ENCODE measurements at regions not wholly inside any gene's neighbourhood (a gene's known extent, or its start where the extent isn't known, plus 50 kb on each side); places are given as distances from the start of the nearest gene placed in this dataset.

- Mint-ChIP-seq H3K27me3 (ENCODE audit: insufficient read depth, unreplicated experiment) (no peaks in the 10 kb centered on the region), H3K9me3 (ENCODE audit: unreplicated experiment) (peaks cover 6% of the 10 kb centered on the region), H3K4me1 (ENCODE audit: insufficient read depth, unreplicated experiment) (no peaks in the 10 kb centered on the region), H3K27ac (ENCODE audit: low read depth, unreplicated experiment) (no peak overlapping the region), H3K36me3 (ENCODE audit: insufficient read depth, unreplicated experiment) (no peaks in the 10 kb centered on the region), H3K4me3 (ENCODE audit: unreplicated experiment) (no peak overlapping the region)
- ChIA-PET POLR2A (no interaction called here), CTCF (interaction anchor here (0.6 kb wide), 1 partner anchor 160 kb away, joined by 3 read pairs; no protein-coding TSS in a partner anchor)
- DNase-seq (ENCODE audit: unreplicated experiment): no peak
- no TSS peak for BruUV-seq (replicated peaks)
- TF ChIP-seq CTCF (IDR thresholded peaks at IDR 0.05; ENCODE audit: unreplicated experiment): no peak
- intact Hi-C loops (cut with micrococcal nuclease): no loop called here
Measured at GRCh38 chr4:10320130-10320529, 137.1 kb downstream of the ZNF518B start.

GRCh38 chr4:10317345-10317744 lies 139.9 kb downstream of the ZNF518B start:
- no peaks in the 10 kb centered on the region for H3K4me1 Mint-ChIP-seq (ENCODE audit: insufficient read depth, unreplicated experiment)
- BruUV-seq (replicated peaks): no TSS peak

GRCh38 chr4:10316851-10317250 lies 140.4 kb downstream of the ZNF518B start:
- no TSS peak for BruUV-seq (replicated peaks)
- no peaks in the 10 kb centered on the region for H3K4me1 Mint-ChIP-seq (ENCODE audit: insufficient read depth, unreplicated experiment)
- intact Hi-C loops (cut with micrococcal nuclease): no loop called here
- ChIA-PET CTCF (interaction anchor here (0.6 kb wide), 1 partner anchor 1885 kb away, joined by 4 read pairs; no protein-coding TSS in a partner anchor), POLR2A (no interaction called here)
- DNase-seq (ENCODE audit: unreplicated experiment): no peak
- H3K27me3 Mint-ChIP-seq (ENCODE audit: insufficient read depth, unreplicated experiment): no peaks in the 10 kb centered on the region
- no peak overlapping the region for H3K4me3 Mint-ChIP-seq (ENCODE audit: unreplicated experiment)
- H3K36me3 Mint-ChIP-seq (ENCODE audit: insufficient read depth, unreplicated experiment): no peaks in the 10 kb centered on the region
- peaks cover 7% of the 10 kb centered on the region for H3K9me3 Mint-ChIP-seq (ENCODE audit: unreplicated experiment)
- TF ChIP-seq CTCF (IDR thresholded peaks at IDR 0.05; ENCODE audit: unreplicated experiment): no peak
- H3K27ac Mint-ChIP-seq (ENCODE audit: low read depth, unreplicated experiment): no peak overlapping the region

More at GRCh38 chr4:10317345-10317744, 139.9 kb downstream of the ZNF518B start:
- Mint-ChIP-seq H3K27ac (ENCODE audit: low read depth, unreplicated experiment) (no peak overlapping the region), H3K36me3 (ENCODE audit: insufficient read depth, unreplicated experiment) (no peaks in the 10 kb centered on the region), H3K27me3 (ENCODE audit: insufficient read depth, unreplicated experiment) (no peaks in the 10 kb centered on the region), H3K9me3 (ENCODE audit: unreplicated experiment) (peaks cover 7% of the 10 kb centered on the region), H3K4me3 (ENCODE audit: unreplicated experiment) (no peak overlapping the region)
- intact Hi-C loops (cut with micrococcal nuclease): no loop called here
- no peak for TF ChIP-seq CTCF (IDR thresholded peaks at IDR 0.05; ENCODE audit: unreplicated experiment)
- POLR2A ChIA-PET: no interaction called here
- CTCF ChIA-PET: no interaction called here
- DNase-seq (ENCODE audit: unreplicated experiment): no peak

- peaks cover 7% of the 10 kb centered on the region for H3K9me3 Mint-ChIP-seq (ENCODE audit: unreplicated experiment)
- no peak overlapping the region for H3K4me3 Mint-ChIP-seq (ENCODE audit: unreplicated experiment)
- no peak for TF ChIP-seq CTCF (IDR thresholded peaks at IDR 0.05; ENCODE audit: unreplicated experiment)
- DNase-seq (ENCODE audit: unreplicated experiment): no peak
- POLR2A ChIA-PET: no interaction called here
- no peak overlapping the region for H3K27ac Mint-ChIP-seq (ENCODE audit: low read depth, unreplicated experiment)
- no TSS peak for BruUV-seq (replicated peaks)
- H3K27me3 Mint-ChIP-seq (ENCODE audit: insufficient read depth, unreplicated experiment): no peaks in the 10 kb centered on the region
- intact Hi-C loops (cut with micrococcal nuclease): no loop called here
- no peaks in the 10 kb centered on the region for H3K36me3 Mint-ChIP-seq (ENCODE audit: insufficient read depth, unreplicated experiment)
- no peaks in the 10 kb centered on the region for H3K4me1 Mint-ChIP-seq (ENCODE audit: insufficient read depth, unreplicated experiment)
- CTCF ChIA-PET: interaction anchor here (0.7 to 1.6 kb wide), 4 partner anchors 13 to 150 kb away, joined by 3 to 5 read pairs (median 4); no protein-coding TSS in a partner anchor
Measured at GRCh38 chr4:10315638-10316037, 141.6 kb downstream of the ZNF518B start.
